SK-N-SH treated with all-trans-retinoic acid at 6 μM for 48 hours (cell line): ENCODE measurements at regions not wholly inside any gene's neighbourhood (a gene's known extent, or its start where the extent isn't known, plus 50 kb on each side); places are given as distances from the start of the nearest gene placed in this dataset.

ENCODE experiments used
- ATAC-seq: fragments of 200-7000 bp; cut with Tn5 transposase; 3 replicates; pipeline ENCODE4 v1.9.1; 2020; ENCODE audit warnings: mild to moderate bottlenecking, moderate library complexity
- ARNTL ChIP-seq: fragments of 450-650 bp; formaldehyde crosslinking; IDR thresholded peaks from 2 replicates; pipeline ENCODE4 v1.5.0; 2020; ENCODE audit warnings: low read depth, mild to moderate bottlenecking, moderate library complexity, borderline replicate concordance
- BACH2 ChIP-seq: fragments of 250-450 bp; sonication (Bioruptor Pico); IDR thresholded peaks from 2 replicates; pipeline ENCODE4 v1.9.0; 2021; ENCODE audit warnings: mild to moderate bottlenecking, borderline replicate concordance
- CREB5 ChIP-seq: fragments of 250-450 bp; sonication (Bioruptor Pico); IDR thresholded peaks from 2 replicates; pipeline ENCODE4 v1.5.1; 2020; ENCODE audit warnings: low read depth, mild to moderate bottlenecking, moderate library complexity
- CSDC2 ChIP-seq: fragments of 250-450 bp; sonication (Bioruptor Pico); IDR thresholded peaks from 2 replicates; pipeline ENCODE4 v1.5.0; 2020; ENCODE audit warnings: mild to moderate bottlenecking, moderate library complexity
- CSRNP3 ChIP-seq: fragments of 250-450 bp; sonication (Bioruptor Pico); IDR thresholded peaks from 2 replicates; pipeline ENCODE4 v1.5.1; 2021; ENCODE audit warnings: mild to moderate bottlenecking, moderate library complexity
- ESRRG ChIP-seq: fragments of 250-450 bp; sonication (Bioruptor Pico); IDR thresholded peaks from 2 replicates; pipeline ENCODE4 v1.6.1; 2021; ENCODE audit warnings: mild to moderate bottlenecking
- GLIS3 ChIP-seq: fragments of 250-450 bp; sonication (Bioruptor Pico); IDR thresholded peaks from 2 replicates; pipeline ENCODE4 v1.5.0; 2020; ENCODE audit warnings: mild to moderate bottlenecking, moderate library complexity
- ISL1 ChIP-seq: fragments of 250-450 bp; sonication (Bioruptor Pico); IDR thresholded peaks from 2 replicates; pipeline ENCODE4 v2.1.2; 2022; ENCODE audit warnings: mild to moderate bottlenecking, moderate library complexity
- OSR1 ChIP-seq: fragments of 250-450 bp; sonication (Bioruptor Pico); IDR thresholded peaks from 2 replicates; pipeline ENCODE4 v1.8.0; 2022; ENCODE audit warnings: moderate library complexity, mild to moderate bottlenecking, inconsistent platforms
- PATZ1 ChIP-seq: fragments of 250-450 bp; sonication (Bioruptor Pico); IDR thresholded peaks from 2 replicates; pipeline ENCODE4 v1.8.0; 2020; ENCODE audit warnings: mild to moderate bottlenecking, moderate library complexity, borderline replicate concordance
- POU6F1 ChIP-seq: fragments of 250-450 bp; sonication (Bioruptor Pico); IDR thresholded peaks from 2 replicates; pipeline ENCODE4 v1.8.0; 2021; ENCODE audit warnings: low read depth, mild to moderate bottlenecking, moderate library complexity, borderline replicate concordance
- RARB ChIP-seq: fragments of 250-450 bp; sonication (Bioruptor Pico); IDR thresholded peaks from 2 replicates; pipeline ENCODE4 v1.8.0; 2021; ENCODE audit warnings: mild to moderate bottlenecking, moderate library complexity
- SNAI2 ChIP-seq: fragments of 250-450 bp; sonication (Bioruptor Pico); IDR thresholded peaks from 2 replicates; pipeline ENCODE4 v1.5.0; 2020; ENCODE audit warnings: mild to moderate bottlenecking, moderate library complexity
- TCF4 ChIP-seq: fragments of 250-450 bp; sonication (Bioruptor Pico); IDR thresholded peaks from 2 replicates; pipeline ENCODE4 v1.8.0; 2021; ENCODE audit warnings: mild to moderate bottlenecking, moderate library complexity, borderline replicate concordance
- TOX ChIP-seq: fragments of 250-450 bp; sonication (Bioruptor Pico); IDR thresholded peaks from 2 replicates; pipeline ENCODE4 v1.8.0; 2021; ENCODE audit warnings: mild to moderate bottlenecking, moderate library complexity, borderline replicate concordance
- TSHZ2 ChIP-seq: fragments of 250-450 bp; sonication (Bioruptor Pico); IDR thresholded peaks from 2 replicates; pipeline ENCODE4 v1.5.0; 2020; ENCODE audit warnings: mild to moderate bottlenecking, moderate library complexity
- ZC3H10 ChIP-seq: fragments of 250-450 bp; sonication (Bioruptor Pico); IDR thresholded peaks from 2 replicates; pipeline ENCODE4 v1.5.1; 2021; ENCODE audit warnings: mild to moderate bottlenecking, moderate library complexity
- ZFP3 ChIP-seq: fragments of 250-450 bp; sonication (Bioruptor Pico); IDR thresholded peaks from 2 replicates; pipeline ENCODE4 v1.5.0; 2020; ENCODE audit warnings: mild to moderate bottlenecking, moderate library complexity
- ZNF70 ChIP-seq: fragments of 450-650 bp; formaldehyde crosslinking; IDR thresholded peaks from 2 replicates; pipeline ENCODE4 v1.5.0; 2020; ENCODE audit warnings: mild to moderate bottlenecking, moderate library complexity

GRCh38 chr5:148906968-148907367 is 80.6 kb downstream of the ADRB2 start:
- TF ChIP-seq GLIS3 (CRISPR knock-in tag) (no peak), CSDC2 (CRISPR knock-in tag) (no peak), ISL1 (CRISPR knock-in tag) (no peak), ZFP3 (CRISPR knock-in tag) (no peak), TOX (no peak), PATZ1 (CRISPR knock-in tag) (no peak), TCF4 (CRISPR knock-in tag) (no peak), ESRRG (no peak), TSHZ2 (no peak)
- no peak for ATAC-seq

DNA sequence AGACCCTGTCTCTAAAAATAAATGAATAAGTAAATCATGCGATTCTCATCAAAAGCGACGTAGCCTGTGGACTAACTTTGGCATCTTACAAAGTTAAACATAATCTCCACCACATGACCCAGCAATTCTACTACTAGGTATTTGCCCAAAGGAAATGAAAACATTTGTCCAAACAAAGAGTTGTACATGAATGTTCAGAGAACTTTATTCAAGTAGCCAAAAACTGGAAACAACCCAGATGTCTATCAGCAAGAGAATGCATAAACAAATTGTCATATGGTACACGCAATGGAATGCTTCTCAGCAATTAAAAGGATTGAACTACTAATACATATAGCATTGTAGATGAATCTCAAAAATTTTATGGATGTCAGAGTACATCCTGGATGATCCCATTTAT is 82.6 kb downstream of the ADRB2 start:
- no peak for ATAC-seq
- TF ChIP-seq ZNF70 (CRISPR knock-in tag) (no peak), GLIS3 (CRISPR knock-in tag) (no peak)

DNA sequence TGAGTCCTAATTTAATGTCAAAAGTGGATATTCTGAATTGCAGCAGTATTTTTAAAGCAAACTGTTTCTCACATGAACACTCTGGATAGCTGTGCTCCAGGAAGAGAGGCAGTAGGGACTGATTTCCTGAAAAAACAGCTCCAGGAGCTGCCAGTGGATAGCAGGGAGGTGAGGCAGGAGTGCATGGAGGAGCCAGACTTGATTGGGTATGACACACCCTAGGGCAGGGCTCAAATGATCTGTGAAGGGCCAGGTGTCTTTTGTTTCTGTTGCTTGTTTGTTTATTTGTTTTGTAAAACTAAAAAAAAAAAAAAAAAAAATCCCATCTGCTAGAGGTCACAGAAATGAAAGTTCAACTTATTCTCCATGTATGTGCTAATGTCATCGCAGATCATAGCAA is 83.4 kb downstream of the ADRB2 start:
- no peak for ATAC-seq
- TF ChIP-seq SNAI2 (CRISPR knock-in tag) (no peak), BACH2 (CRISPR knock-in tag) (no peak), PATZ1 (CRISPR knock-in tag) (no peak), GLIS3 (CRISPR knock-in tag) (no peak), CSDC2 (CRISPR knock-in tag) (no peak), TOX (no peak), POU6F1 (CRISPR knock-in tag) (no peak), OSR1 (CRISPR knock-in tag) (no peak), CREB5 (no peak), ZNF70 (CRISPR knock-in tag) (no peak)

DNA sequence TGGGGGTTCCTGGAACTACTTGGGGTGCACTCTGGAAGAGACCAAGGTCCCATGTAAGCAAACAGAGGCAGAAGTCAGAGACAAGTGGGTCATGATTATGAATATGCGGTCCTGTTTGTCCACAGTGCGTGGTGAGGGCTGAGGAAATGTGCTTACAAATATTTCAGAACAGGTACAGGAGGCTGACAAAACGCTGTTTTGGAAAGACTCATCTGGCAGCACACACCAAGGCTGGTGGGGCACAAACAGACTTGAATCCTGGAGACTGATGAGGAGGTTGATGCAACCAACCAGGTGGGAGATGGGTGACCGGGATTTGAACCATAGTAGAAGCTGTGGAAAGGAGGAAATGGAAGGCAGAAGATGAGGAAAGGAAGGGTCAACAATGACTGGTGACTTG is 83.8 kb downstream of the ADRB2 start:
- TF ChIP-seq GLIS3 (CRISPR knock-in tag) = no peak
- TF ChIP-seq ARNTL (CRISPR knock-in tag) = no peak
- no peak for TF ChIP-seq CSRNP3
- TF ChIP-seq RARB (CRISPR knock-in tag) = no peak
- TF ChIP-seq PATZ1 (CRISPR knock-in tag) = no peak
- no peak for TF ChIP-seq TOX
- no peak for TF ChIP-seq ZNF70 (CRISPR knock-in tag)
- TF ChIP-seq BACH2 (CRISPR knock-in tag) = no peak
- no peak for TF ChIP-seq ESRRG
- TF ChIP-seq TCF4 (CRISPR knock-in tag) = no peak
- no peak for TF ChIP-seq ZC3H10 (CRISPR knock-in tag)
- TF ChIP-seq OSR1 (CRISPR knock-in tag) = no peak
- ATAC-seq = no peak
